HK-2 (cell line): ENCODE measurements at regions not wholly inside any gene's neighbourhood (a gene's known extent, or its start where the extent isn't known, plus 50 kb on each side); places are given as distances from the start of the nearest gene placed in this dataset.

ENCODE experiments used
- DNase-seq: peaks from one replicate; pipeline ENCODE4 v3.0.0-alpha.2; 2018; ENCODE audit not compliant: unreplicated experiment

DNA sequence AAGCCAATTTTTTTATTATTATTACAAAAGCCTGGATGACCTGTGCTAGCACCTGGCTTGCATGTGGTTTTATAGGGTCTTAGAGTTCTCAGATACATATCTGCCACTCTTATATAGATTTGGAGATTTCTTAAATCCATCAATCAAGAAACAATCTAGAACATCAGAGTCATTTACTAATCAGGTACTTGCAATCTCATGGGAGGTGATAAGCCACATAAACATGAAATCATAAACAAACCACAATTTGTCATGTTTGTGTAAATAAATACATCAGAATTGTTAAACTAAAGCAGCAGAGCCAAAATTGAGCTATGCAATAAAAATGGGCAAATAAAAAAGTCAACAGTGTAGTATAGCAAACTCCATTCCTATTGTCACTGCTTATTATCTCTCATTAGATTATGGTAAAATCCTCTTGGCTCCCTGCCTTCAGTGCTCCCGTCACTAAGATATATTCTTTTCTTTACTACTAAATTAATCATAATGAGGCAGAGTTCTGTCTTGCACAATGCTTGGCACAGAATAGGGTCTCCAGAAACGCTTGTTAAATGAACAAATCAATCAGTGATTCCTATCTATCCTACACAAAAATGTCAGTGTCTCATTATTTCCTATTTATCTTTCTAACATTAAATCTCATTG, 108.7 kb upstream of the TTC29 start:
- DNase-seq, result no peak

DNA sequence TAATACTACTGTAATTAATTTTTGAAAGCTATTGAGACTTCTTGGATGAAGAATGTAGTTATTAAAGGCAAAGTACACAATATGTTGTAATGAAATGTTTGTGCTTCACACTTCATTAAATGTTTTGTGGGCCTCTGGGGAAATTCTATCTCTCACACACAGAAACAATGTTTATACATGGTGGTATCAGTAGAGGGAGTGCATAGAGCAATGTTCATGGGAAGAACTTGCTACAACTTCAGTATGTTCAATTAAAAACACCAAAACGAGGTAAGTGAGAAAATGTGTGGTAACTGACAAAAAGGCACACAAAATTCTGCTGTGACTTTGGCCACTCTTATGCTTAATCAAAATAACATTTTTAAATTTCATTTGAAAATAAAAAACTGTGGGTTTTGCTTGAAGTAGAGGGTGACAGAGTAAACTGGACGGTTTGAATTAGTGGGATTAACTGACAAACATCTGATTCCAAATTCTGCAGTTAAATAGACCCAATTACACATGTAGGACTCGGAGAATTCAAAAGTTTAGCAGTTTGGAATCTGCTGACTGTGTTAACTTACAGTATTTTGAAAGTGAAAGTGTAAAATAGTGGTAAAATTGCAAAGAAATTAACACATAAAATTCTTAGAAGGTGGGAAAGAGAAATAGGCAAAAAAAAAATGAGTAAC, 111.4 kb upstream of the TTC29 start:
- no peak for DNase-seq

- no peak for DNase-seq
Measured at GRCh38 chr4:147057611-147058190, 112.0 kb upstream of the TTC29 start.

GRCh38 chr4:147059064-147059731, 113.5 kb upstream of the TTC29 start:
- no peak for DNase-seq

DNA sequence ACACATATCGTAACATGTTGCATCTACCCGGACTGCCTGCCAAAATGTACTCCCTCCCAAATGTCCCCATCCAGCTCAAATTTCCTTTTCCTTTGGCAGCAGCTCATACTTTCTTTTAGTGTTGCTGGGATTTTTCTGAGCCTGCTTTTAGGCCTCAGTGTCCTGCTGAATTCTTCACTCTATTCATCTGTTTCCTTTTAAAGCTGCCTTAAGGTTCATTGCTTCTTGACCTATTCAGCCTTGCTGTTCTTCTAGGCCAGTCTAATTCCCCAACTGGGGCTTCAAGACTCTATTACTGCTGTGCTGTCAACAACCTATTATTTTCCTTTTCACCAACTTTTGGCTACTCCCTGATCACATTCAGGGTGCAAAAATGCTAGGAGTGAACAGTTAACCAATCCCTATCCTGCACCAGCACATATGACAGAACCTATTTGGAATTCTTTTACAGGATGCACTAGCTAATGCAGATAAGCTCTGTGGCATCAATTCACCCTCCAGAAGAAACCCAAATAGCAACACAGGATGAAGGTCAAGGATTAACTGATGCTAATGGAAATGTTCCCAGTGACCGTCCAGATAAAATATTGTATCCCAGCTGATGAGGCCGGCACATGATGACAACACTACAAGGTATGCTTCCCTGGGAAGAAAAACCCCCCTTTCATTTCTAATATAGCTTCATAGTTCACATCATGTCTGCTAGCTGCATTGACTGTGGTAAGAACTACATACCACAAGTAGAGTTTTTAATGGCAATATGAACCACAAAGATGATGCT, 114.7 kb upstream of the TTC29 start:
- DNase-seq, result no peak

DNA sequence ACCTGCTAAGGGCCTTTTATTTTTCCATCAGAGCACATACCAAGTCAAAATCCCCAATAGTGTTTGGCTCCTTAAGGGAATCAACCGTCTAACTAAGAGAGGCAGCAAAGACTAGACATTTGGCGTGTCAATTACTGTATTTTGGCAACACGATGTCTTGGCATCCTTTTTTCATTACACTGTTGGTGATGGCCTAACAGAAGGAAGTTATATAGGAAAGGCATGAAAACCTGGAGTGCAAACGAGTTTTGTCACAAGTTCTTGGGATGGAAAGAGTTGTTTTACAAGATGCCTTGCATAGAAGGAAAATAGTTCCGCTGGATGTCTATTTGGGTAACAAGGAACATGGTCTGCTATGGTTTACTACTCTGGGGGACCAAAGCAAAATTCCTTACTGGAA, 119.2 kb upstream of the TTC29 start:
- no peak for DNase-seq

DNA sequence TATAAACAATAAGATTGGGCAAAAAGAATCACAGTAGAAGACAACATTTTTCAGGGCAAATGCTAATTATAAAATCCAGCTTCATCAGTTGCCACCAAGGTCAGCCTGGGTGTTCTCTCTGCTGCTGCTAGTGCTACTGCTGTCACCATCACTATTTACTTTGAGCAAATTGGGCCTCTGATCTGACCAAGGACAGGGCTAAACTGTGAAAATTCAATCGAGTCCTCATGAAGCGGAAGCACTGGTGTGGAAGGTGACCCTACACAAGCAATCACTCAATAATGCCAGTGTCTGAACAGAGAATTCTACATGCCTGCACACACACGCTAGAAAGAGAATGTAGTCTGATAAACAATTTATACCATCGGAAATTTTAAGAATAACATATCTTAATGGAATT, 122.9 kb upstream of the TTC29 start:
- no peak for DNase-seq

DNA sequence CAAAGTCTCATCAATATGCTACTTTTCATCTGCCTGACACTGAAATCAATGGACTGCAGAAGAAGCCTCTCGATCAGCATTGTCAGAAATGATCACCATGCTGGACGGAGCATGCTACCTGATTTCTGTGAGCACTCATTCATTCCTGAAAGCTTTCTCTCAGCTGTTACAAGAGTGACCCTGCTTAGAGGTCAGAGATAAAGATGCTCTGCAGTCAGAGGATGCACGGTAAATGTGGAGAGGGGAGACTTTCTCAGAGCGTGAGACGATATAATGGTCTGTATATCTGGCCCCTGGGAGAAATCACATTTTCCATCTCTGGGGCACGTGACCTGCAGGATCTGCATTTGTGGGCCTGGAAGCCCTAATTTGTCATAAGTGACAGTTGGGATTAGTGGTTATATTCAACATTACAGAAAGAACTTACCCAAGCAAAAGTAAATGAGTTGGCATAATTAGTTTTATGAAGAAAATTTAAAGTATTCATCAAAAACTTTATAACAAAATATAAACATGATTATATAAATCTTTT, 125.6 kb upstream of the TTC29 start:
- no peak for DNase-seq

DNA sequence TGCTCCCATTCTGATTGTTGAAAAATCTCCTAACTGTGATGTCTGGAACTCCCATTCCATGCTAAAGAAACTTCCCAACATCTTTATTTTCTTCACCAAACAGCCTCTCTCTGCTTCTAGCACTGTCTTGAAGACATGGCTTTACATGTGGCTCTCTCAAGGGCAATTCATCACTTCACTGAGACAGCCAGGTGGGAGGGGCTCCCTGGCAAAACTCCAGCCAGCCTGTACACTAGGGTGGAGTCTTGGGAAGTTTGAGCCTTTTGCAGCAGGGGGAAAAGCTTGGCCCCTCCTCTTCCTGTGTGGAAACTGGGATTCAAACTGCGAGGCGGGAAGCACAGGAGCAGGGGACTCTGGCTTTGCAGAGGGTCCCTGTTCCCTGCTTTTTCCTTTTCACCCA, 130.5 kb upstream of the TTC29 start:
- DNase-seq, result no peak

DNA sequence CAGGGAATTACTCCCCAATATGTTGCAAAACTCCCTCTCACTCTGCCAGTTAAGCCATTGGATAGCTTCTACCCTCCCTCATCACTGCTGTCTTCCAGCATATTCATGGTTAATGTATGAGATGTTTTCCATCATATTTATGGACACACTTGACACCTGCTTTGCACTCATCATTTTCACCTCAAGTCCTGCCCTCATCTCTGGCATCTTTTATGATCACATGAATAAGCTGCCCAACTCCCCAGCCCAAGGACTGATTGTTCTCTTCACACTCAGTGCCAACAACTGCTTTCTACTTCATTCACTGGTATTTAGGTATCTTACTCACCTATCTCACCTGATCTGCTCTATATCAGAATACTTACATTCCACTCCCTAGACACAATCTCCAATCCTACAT, 131.1 kb upstream of the TTC29 start:
- DNase-seq, result no peak

- DNase-seq, result no peak
Measured at GRCh38 chr4:147078362-147078761, 132.7 kb upstream of the TTC29 start.

DNA sequence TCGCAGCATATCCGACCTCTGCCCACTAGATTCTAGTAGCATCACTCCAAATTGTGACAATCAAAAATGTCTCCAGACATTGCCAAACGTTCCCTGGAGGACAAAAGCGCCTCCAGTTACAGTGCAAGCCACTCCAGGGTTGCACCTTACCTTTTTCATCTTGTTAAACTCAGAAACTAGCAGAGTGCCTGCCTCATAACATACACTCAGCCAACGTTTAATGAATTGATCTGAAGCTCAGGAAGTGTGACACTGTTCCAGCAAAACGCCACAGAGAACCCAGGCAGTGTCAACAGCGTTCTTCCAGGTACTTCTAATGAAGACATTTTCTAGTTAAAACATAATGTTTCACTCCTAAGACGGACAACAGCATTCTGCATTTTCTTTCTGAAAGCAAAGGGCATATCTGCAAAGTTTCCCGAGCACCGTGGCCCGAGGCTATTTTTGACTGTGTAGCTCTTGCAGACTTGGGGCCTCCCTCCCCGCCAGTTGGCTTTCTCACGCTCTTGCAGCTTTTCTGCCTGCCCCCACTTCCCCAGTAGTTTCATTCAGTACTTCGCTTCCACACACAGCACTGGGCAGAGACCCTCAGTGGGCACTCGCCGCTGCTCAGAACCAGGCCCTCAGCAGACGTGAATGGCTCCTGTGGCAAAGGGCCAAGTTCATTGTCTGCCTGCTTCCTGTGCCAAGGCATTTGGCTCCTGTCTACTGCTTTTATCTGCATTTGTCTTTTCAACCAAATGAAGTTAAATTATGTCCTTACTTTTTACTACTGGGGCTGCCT, 133.4 kb upstream of the TTC29 start:
- no peak for DNase-seq

DNA sequence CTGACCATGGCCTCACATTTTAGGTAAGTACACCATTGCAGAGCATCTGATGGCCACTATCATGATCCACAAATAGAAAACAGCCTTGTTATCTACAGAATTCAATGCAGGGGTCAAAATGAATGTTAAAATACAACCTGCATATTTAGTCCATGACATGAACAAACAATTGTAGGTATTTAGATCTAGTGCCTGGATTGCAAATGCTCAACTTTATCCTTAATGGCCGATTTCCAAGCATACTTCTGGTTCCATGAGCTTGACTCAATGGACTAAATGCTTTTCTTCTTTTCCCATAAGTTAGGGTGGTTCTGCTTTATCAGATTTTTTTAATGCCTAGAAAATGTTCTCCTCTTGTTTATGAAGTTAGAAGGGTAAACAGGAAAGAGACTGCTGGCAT, 139.2 kb upstream of the TTC29 start:
- no peak for DNase-seq

DNA sequence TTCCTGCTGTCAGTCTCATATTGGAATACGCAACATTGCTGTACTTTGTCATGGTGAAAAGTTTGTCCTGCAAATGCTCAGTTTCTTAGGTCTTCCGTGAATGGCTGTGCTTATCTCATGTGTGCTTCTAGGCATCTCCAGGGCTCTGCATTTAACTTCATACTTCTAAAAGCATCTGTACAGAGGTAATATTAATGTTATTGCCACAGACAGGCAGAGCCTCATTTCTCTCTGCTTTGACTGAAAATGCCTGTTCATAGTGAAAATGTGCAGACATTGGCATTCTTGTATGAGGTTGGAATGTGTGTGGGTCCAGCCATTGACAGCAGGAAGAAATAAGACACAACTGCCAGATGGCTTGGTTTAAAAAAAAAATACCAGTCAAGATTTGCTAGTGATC, 140.1 kb upstream of the TTC29 start:
- DNase-seq, result no peak

DNA sequence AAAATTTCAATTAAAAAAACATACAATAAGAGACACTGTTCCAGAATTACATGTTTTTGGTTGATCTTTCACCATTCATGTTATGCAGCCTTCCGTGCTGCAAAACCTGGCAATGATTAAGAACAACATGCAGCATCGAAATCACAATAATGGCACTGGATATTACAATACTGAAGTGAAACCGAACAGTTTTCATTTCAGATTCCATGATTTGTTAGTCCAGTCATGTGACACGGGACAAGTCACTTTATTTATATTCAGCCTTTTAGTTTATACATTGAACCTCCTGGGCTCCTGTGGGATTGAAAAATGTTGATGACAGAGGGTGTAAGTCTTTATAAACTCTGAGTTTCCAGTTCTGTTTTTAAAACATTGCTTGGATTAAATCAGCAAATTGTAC, 142.5 kb upstream of the TTC29 start:
- no peak for DNase-seq

DNA sequence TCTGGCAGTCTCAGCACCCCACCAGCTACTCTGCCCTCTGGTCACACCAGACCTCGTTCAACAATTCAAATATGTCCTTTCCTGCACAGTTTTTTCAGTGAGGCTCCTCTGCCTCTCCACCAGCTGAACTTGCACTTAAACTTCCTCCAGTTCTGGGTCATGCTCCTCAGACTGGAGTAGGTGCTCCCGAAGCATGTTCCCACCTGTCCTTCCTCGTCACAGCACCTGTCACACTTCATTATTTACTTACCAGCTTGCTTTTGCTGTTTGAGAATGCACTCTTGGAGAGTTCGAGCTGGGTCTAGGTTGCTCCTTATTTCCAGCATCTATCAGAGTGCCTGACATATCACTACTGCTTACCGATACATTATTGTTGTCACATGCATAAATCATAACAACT, 144.8 kb upstream of the TTC29 start:
- DNase-seq, result no peak

GRCh38 chr4:147093206-147093605, 147.5 kb upstream of the TTC29 start:
- no peak for DNase-seq

- no peak for DNase-seq
Measured at GRCh38 chr4:147094238-147094637, 148.6 kb upstream of the TTC29 start.

- no peak for DNase-seq
Measured at GRCh38 chr4:147096667-147097604, 151.3 kb upstream of the TTC29 start.

DNA sequence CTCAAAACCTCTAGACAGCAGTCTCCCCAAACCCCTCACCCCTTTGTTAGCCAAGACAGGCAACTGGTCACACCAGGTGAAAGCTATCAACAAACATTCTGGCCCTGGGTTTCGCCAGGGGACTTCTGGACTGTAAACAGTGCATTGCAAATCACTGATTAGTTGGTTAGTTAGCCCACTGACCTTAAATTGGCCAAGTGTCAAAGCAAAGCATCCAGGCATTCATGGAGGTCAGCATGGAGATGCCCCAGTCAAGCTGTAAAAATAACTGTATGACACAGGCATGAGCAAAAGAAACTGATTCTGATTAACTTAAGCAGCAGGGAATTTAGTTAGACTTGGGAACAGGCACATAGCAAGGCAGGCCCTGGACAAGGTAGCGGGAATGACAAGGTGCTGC, 156.0 kb upstream of the TTC29 start:
- no peak for DNase-seq
